Erythroblast (primary cell): ENCODE measurements at regions not wholly inside any gene's neighbourhood (a gene's known extent, or its start where the extent isn't known, plus 50 kb on each side); places are given as distances from the start of the nearest gene placed in this dataset.

Experiments
- GATA1 ChIP-seq: IDR thresholded peaks from 2 replicates; pipeline ENCODE4 v1.6.1; 2011; ENCODE audit warnings: low read depth, mild to moderate bottlenecking, control low read depth, low read length, moderate library complexity
- POLR2A ChIP-seq: IDR thresholded peaks from 2 replicates; pipeline ENCODE4 v1.6.1; 2011; ENCODE audit warnings: mild to moderate bottlenecking, low read length

GRCh38 chr15:88981244-88982215 is 68.4 kb upstream of the MFGE8 start:
- TF ChIP-seq POLR2A (no peak), GATA1 (no peak)
